DND-41 (cell line): ENCODE measurements at regions not wholly inside any gene's neighbourhood (a gene's known extent, or its start where the extent isn't known, plus 50 kb on each side); places are given as distances from the start of the nearest gene placed in this dataset.
"Not testable (repeated sequence)": the region's sequence is repeated elsewhere in the genome, so short reads cannot be mapped to it uniquely, and the experiment has no call there.

Experiments used
- CTCF ChIP-seq: IDR thresholded peaks from 2 replicates; pipeline ENCODE4 v1.5.1; 2012; ENCODE audit warnings: borderline replicate concordance, low read length, moderate library complexity, mild to moderate bottlenecking; ENCODE audit not compliant: poor library complexity, severe bottlenecking; ENCODE audit errors: extremely low read depth
- EZH2 ChIP-seq: IDR thresholded peaks from 3 replicates; pipeline ENCODE4 v1.6.1; 2012; ENCODE audit warnings: borderline replicate concordance, low read depth, mild to moderate bottlenecking, moderate library complexity, low read length, inconsistent platforms; ENCODE audit not compliant: severe bottlenecking

DNA sequence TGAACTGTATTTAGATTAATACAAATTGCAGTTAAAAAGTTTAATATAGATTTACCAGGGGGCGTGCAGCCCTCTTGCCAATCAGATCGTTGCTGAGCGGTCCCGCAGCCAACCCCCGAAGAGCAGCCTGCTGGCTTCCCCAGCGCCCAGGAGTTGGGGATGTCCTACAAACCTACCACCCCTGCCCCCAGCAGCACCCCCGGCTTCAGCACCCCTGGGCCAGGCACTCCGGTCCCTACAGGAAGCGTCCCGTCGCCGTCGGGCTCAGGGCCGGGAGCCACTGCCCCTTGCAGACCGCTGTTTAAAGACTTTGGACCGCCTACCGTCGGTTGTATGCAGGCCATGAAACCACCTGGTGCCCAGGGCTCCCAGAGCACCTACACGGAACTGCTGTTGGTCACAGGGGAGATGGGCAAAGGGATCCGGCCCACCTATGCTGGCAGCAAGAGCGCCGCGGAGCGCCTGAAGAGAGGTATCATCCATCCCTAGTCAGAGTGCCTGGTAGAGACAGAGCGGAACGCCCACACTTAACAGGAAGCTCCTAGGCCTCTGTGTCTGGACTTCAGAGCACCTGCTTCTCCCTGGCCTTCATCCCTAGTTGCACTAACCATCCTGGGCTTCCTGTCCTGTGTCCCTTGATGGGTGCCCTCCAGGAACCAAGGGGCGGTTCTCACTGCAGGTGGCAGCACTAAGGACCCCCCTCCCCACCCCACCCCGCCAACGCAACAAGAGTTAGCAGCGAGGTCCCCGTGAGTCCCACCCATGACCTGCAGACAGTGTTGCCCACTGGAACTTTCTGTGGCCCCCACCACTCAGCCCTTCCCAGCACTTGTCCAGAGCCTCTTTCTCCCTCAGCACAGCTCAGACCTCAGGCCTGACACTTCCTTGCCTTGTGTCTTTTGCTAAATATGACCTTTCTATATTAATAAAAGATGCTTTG is 91.5 kb upstream of the ZNG1F start:
- not testable (repeated sequence) for TF ChIP-seq CTCF, EZH2
